ENCODE measurements at regions not wholly inside any gene's neighbourhood (a gene's known extent, or its start where the extent isn't known, plus 50 kb on each side); places are given as distances from the start of the nearest gene placed in this dataset.

GRCh38 chr2:62297624-62298010, 101.7 kb downstream of the B3GNT2 start:
- peak; percentile 43 for DNase-seq

GRCh38 chr2:62296832-62297623, 101.1 kb downstream of the B3GNT2 start:
- DNase-seq, result no peak

- DNase-seq, result no peak
Measured at GRCh38 chr2:62296034-62296831, 100.3 kb downstream of the B3GNT2 start.

- DNase-seq, result peak; percentile 97
Measured at GRCh38 chr2:62293490-62294271, 97.8 kb downstream of the B3GNT2 start.

GRCh38 chr2:62293151-62293489, 97.2 kb downstream of the B3GNT2 start:
- peak; percentile 46 for DNase-seq

GRCh38 chr2:62292190-62292589, 96.3 kb downstream of the B3GNT2 start:
- peak; percentile 73 for DNase-seq

- no peak for DNase-seq
Measured at GRCh38 chr2:62291517-62292137, 95.7 kb downstream of the B3GNT2 start.

- no peak for DNase-seq
Measured at GRCh38 chr2:62291052-62291451, 95.1 kb downstream of the B3GNT2 start.

GRCh38 chr2:62287899-62288880, 92.3 kb downstream of the B3GNT2 start:
- peak; percentile 91 for DNase-seq

GRCh38 chr2:62287282-62287681, 91.4 kb downstream of the B3GNT2 start:
- DNase-seq, result no peak

- no peak for DNase-seq
Measured at GRCh38 chr2:62286089-62286785, 90.3 kb downstream of the B3GNT2 start.

- peak; percentile 14 for DNase-seq
Measured at GRCh38 chr2:62284980-62285379, 89.1 kb downstream of the B3GNT2 start.

- no peak for DNase-seq
Measured at GRCh38 chr2:62284471-62284870, 88.6 kb downstream of the B3GNT2 start.

GRCh38 chr2:62283147-62283546, 87.2 kb downstream of the B3GNT2 start:
- no peak for DNase-seq

GRCh38 chr2:62281663-62282062, 85.7 kb downstream of the B3GNT2 start:
- DNase-seq, result no peak

- no peak for DNase-seq
Measured at GRCh38 chr2:62277688-62278087, 81.8 kb downstream of the B3GNT2 start.
